ENCODE measurements at regions not wholly inside any gene's neighbourhood (a gene's known extent, or its start where the extent isn't known, plus 50 kb on each side); places are given as distances from the start of the nearest gene placed in this dataset.
A peak's percentile ranks its signal among the peaks of the same experiment; 100 is the strongest.
"Not testable (repeated sequence)": the region's sequence is repeated elsewhere in the genome, so short reads cannot be mapped to it uniquely, and the experiment has no call there.

DNA sequence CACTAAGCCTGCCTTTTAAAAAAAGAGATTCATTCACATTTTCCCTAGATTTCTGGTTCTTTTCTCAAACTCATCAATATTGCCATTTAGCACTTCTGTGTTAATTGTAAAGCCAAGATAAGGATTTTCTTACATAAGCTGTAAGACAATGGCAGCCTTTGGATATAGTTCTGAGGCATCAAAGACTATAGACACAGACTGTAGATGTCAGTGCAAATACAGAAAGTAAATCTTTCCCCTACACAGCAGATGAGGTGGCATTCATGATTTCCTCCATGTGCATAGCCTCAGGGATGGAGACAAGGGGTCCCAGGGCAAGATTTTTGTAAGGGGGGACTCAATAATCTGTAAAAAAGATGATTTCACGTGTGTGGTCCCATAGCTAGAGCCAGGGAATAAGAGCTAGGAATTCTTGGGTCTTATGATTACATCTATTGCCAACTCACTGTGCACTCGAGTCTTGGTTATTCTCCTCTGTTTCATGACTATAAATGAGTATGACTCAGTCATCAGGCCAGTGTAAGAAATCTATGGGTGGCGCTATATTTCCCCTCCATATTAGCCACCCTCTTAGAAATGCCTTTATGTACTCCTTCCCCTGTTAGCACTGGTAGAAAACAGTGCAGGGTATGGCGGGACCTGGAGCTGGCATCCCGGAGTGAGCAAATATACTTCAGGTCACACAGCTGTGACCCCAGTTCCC lies 207.5 kb downstream of the EXOC5 start:
- no peak for DNase-seq

DNA sequence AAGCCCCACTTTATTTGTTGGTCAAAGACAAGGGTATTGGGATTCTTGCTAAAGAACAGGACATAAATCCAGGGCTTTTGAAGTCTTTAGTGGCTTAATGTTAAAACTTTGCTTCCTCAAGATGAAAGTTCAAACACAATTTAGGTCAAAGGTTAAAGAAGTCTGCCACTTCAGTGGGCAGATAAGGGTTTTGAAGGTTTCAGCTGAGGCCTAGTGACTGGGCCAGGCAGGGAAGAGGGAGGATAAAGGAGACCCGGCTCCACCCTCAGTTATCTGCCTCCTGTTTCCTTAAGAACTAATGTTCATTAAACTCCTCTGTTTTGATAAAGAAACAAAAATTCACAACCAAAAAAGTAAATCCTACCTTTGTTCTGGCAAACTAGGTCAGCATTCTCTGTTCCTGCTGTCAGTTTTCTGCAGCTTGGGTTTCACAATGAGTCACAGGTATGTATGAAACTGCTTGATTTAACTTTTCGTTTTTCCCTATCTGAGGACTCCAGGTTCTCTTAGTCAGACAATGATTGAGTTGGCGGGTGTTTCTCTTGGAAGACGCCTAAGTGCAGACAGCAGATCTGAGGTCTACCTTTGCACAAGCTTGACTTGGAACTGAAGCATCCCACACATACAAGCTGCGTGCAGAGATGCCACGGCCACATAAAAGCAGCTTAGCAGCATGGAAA lies 208.3 kb downstream of the EXOC5 start:
- no peak for DNase-seq

DNA sequence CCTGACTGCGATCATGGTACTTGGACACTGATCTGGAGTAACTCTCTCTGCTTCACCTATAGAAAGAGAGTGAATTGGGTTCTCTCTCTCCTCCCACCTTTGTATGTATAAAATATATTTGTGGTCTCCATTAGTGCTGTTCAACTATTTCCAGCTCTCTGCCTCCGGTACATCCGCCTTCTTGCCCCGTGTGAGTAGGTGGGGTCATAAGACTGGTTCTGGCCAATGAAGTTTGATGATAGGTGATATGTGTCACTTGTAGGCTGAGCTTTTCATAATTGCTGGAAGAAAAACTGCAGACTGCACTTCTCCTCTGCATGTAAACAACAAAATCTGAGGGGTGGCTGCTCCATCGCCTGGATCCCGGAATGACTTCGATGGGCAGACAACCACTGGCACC lies 210.4 kb downstream of the EXOC5 start:
- no peak for DNase-seq

DNA sequence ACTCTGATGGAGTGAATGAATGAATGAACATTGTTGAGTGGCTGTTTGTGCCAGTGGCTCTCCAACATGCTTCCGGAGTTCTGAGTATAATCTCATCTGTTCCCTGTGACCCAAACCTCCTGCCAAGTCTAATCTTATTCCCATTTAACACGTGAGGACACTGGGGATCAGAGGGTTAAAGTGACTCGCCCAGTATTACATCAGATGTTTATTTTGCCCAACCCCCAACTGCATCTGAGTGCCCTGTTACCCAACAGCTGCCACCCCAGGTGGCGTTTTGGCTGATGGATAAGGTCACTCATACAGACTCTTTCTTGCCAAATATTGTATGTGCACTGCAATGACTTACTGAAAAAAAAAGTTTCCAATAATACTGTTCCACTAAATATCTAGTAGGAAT lies 210.9 kb downstream of the EXOC5 start:
- DNase-seq, result peak; percentile 88

DNA sequence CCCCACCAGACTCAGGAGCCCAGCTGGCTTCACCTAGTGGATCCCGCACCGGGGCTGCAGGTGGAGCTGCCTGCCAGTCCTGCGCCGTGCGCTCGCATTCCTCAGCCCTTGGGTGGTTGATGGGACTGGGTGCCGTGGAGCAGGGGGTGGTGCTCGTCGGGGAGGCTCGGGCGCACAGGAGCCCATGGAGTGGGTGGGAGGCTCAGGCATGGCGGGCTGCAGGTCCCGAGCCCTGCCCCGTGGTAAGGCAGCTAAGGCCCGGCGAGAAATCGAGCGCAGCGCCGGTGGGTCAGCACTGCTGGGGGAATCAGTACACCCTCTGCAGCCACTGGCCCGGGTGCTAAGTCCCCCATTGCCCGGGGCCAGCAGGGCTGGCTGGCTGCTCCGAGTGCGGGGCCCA lies 212.2 kb downstream of the EXOC5 start:
- not testable (repeated sequence) for DNase-seq

DNA sequence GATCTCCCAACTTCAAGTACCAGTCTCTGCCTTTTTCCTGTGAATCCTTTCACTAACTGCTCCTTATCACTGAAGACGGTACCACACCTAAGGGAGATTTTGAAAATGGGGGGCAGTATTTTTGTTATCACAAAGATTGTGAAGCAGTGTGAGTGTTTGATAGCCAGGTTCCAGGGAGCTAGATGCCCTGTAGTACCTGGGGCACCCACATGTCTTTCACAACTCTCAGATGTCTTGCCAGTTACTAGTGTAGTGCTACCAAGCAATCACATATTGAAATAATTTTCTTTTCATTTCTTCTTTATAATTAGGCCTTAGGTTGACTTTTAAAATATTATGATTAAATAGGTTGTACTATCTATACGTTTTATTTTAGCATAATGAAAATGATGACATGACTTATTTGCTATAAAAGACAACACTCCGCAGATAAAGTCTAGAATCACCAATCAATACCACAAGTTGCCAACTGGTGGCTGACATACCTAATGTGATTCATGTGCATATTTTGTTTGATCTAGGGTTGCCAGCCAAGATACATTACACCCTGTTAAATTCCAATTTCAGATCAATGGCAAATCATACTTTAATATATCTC lies 215.9 kb downstream of the EXOC5 start:
- DNase-seq, result no peak

DNA sequence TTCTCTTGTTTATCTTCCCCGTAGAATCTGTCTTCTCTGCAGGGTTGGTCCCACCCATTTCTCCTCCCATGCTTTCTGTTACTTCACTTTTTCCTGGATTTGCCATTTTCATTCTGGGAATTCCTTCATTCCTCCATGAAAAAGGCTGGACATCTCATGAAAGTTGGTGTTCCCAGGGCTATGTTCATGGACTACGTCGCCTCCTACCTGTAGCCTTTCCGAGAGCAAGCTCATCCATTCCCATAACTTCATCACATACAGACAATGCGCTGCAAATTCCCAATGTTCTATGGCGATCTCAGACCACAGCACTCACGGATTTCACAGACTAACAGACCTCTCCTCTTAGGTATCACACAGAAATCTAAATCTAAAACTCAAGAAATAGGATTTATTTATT lies 217.1 kb downstream of the EXOC5 start:
- DNase-seq, result no peak

DNA sequence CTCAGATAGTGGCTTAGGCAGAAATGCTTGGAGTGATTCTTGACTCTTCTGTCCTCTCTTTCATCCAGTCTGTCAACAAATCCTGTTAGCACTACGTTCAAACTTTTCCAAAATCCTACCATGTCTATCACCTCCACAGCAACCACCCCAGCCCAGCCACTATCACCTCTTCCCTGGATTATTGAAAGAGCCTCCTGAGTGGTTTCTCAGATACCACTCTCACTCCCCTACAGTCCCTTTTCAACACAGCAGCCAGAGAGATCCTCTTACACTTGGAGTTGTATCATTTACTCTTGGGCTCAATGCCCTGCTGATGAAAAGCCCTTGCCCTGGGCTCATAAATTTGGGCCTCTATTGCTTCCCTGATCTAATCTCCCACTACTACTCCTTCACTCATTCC lies 218.9 kb downstream of the EXOC5 start:
- DNase-seq, result no peak

DNA sequence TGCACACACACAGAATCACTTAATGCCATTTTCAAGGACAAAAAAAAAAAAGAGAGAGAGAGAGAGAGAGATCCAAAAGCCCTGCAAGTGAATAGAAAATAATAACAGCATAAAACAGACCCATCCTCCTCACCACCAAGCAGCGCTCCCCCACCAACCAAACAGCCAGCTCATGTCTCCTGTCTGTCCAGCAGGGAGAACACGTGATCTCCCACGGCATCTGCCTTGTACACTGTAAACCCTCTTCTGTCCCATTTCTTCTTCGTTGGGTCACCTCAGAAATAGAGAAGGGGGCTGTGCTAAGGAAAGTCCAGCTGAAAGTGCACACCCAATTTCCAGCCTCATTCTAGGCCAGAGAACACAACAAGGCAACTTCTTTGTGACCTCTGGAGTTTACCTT lies 222.5 kb downstream of the EXOC5 start:
- DNase-seq, result no peak

DNA sequence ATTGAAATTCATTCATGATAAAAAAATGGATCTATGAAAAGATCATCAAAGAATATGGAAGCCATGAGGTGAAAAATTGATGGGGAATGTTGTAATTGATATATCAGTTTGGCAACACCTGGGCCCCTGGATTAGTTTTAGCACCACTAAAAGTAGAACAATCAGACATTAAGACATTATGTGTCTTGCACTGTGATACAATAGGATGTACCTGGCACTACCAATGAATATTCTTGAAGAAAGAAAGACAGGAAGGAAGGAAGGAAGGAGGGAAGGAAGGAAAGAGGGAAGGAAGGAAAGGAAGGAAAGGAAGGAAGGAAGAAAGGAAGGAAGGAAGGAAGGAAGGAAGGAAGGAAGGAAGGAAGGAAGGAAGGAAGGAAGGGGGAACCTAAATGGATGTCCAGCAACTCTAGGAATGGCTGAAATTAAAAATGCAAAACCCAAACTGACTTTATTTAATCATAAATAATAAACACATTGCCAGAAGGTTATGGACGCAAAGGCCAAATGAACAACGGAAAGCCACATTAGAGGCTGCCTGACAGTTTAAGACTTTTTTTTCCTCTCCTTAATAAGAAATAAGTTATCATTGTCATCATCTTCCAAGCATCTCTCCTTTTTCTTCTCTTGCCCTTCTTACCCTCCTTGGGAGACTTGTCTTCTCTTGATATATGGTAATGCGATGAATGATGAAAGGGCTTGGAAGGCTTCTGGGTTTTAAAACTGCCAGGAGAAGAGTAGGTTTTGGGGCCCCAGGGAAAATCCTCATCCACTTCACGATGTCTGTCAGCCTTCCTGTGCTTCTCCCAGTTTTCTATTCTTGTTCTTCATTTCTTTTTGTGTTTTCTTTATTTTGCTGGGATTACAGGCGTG lies 224.4 kb downstream of the EXOC5 start:
- DNase-seq, result not testable (repeated sequence)

DNA sequence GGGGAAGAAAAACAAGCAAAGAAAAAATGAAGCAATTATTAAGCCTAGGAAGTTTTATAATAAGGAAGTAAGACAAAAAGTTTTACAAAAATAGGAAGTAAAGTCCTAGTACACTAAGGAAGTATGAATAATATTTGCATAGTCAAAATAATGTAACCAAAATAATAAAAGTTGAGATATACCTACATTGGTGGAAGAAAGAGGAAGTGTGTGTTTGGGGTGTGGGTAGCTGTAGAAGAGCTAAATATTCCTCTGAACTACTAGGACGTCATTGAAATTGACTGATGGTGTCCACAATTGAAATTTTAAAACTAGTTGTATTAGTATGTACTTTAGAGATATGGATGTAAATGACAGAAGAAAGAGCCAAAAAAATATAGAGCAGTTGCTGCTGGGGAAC lies 228.4 kb upstream of the OTX2 start:
- no peak for DNase-seq

DNA sequence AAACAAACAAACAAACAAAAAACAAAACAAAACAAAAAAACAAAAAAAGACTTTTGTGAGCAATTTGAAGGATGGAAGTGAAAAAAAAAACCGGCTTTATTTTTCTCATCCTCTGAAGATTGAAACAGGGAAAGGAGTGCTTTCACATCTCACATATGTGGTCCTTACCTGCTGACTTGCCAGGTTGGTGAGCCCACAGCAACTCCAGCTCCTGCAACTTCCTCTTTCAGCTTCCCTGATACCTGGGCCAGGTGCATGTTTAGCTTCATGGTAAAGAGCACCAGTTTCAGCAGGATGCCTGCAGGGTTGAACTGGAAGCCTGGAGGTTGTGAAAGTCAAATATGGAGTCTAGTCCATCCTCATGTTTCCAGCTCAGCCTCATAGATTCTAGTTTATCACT lies 221.2 kb upstream of the OTX2 start:
- no peak for DNase-seq

DNA sequence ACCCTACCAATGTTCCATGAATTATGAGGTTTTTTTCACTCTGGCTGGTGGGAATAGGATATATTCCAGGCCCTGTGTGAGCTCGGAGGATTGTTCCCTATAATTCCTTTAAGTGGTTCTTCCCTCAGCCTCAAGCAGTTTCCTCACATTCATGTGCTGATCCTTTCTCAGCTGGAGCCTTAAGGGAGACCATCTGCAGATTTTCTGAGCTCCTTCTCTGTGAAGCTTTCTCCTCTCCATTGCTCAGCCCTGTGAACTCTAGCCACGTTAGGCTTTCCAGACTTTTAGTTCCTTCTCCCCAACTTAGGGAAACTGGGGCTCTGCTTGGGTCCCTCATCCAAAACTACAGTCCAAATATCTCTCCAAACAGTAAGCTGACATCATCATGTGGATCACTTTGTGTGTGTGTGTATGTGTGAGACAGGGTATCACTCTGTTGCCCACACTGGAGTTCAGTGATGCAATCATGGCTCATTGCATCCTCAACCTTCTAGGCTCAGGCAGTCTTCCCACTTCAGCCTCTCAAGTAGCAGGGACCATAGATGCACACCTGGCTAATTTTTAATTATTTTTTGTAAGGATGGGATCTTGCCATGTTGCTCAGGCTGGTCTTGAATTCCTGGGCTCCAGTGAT lies 219.5 kb upstream of the OTX2 start:
- DNase-seq, result no peak

DNA sequence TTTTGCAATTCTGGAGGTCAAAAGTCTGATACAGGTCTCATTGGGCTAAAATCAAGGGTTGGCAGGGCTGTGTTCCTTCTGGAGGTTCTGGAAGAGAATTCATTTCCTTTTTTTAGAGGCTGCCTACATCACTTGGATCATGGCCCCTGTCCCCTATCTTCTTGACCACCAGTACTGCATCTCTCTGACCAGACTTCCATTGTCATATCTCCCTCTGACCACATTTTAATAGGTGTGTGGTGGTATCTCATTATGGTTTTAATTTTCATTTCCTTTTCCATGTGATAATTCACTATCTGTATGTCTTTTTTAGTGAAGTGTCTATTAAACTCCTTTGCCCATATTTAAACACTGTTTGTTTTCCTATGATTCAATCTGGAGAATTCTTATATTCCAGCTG lies 215.2 kb upstream of the OTX2 start:
- no peak for DNase-seq

DNA sequence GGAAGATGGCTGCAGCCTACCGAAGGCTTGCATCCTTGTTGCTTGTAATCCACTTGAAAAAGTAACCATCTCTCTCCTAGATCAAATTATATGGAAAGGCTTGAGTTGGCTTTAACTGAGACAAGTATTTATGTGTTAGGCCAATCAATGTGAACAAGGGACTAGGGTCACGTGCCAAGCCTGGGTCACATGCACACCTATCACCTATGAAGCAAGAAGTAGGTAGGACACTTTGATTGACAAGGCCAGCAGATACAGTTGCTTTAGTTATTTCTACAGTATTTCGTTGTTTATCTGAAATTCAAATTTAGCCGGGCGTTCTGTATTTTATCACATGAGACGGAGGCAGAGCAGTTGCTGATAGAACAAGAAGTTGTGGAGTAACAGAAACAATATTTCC lies 212.3 kb upstream of the OTX2 start:
- no peak for DNase-seq

DNA sequence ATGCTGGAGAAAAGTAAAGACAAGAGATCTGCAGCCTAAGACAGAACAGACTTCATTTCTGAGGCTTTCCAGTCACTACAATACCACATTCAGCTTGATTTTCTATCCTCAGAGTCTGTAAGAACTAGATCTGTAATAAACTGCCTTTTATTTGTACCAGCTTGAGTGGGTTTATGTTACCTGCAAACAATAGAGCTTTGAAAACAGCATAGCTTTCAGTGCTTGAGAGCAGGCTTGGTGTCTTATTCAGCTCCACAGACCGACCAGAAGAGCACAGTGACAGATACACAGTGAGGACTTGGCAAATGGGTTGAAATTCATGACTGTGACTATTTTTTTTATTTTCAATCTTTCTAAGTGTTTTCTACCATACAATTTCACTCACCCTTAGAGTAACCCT lies 207.8 kb upstream of the OTX2 start:
- DNase-seq, result no peak

DNA sequence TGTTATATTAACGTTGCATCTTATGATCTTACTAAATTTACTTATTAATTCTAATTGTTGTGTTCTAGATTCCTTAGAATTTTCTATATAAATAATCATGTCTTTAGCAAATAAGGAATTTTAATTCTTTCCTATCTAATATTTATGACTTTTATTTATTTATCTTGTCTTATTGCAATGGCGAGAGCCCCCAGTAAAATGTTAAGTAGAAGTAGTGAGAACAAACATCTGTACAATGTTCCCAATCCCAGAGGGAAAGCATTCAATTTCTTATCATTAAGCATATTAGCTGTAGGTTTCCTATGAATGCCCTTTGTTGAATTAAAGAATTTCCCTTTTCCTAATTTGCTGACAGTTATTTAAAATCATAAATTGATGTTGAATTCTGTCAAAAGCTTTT lies 203.7 kb upstream of the OTX2 start:
- DNase-seq, result no peak

DNA sequence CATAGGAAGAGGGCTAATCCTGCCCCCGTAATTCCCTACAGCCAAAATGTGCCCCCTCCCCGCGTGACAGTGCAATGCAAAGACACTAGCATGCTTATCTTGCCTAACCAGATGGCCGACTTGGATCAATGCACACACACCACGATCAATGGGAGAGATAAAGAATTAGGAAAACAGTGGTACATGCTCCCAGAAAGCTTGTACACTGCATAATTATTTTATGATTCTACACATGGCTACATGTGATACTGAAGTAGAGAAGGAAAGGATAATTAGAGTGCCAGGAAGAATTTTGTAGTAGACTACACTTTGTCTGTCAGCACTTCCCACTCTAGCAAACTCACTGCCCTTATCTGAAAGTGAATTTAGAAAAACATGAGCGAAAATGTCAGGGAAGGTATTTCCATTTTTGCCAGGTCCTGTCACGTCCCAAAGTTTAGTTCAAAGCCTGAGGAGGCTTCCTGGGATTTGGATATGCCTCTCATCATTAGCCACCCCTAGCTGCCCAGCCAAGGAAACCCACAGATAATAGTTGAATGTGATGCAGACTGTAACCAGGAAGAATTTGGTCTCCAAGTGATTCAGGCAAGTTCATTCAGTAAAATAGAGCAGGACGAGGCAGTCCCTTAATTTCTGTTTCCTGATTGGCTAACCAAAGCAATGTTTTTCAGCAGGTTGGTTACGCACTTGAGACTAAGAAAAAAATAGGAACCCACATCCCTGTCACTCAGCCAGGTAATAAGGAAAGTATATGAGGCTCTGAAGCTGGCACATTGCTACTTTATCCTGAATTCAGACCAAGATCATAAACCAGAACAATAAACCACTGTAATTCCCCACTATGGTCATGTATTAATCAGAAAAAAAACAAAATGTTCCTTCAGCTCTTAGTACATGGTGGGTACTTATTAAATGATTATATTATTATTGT lies 199.6 kb upstream of the OTX2 start:
- DNase-seq, result no peak

DNA sequence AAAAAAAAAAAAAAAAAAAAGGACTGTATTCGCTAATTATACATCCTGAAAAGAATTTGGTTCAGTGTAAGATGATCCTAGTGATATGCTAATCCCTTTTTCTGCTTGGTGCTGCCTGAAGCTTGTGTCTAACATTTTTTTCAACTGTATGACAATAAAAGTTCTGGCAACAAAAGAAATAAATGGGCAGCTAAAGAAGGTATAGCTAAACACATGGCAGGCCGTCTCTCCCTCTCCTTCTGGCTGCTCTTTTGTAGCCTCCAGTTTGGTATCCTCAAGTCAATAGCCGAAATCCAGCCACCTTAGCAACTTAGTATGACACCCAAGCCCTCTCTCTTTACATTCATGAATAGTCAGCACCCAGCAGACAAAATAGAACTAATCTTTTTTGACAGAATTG lies 198.3 kb upstream of the OTX2 start:
- peak; percentile 25 for DNase-seq

DNA sequence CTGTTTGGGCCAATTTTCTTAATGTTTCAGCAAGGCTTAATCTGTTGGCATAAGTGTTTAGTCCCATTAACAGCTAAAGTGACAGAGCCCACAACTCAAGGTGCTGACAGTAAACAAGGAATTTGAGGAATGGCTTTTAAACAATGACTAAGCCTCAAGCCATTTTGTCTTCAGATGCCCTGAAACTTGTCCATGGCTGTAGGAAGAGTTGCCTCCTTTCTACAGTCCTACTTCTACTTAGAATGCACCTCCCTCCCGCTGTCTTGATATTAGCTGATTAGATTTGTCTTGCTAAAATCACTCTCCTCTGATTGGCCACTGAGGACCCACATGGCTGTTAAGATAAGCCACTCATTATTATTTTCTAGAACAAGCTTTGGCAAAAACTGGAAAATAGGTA lies 188.4 kb upstream of the OTX2 start:
- no peak for DNase-seq

DNA sequence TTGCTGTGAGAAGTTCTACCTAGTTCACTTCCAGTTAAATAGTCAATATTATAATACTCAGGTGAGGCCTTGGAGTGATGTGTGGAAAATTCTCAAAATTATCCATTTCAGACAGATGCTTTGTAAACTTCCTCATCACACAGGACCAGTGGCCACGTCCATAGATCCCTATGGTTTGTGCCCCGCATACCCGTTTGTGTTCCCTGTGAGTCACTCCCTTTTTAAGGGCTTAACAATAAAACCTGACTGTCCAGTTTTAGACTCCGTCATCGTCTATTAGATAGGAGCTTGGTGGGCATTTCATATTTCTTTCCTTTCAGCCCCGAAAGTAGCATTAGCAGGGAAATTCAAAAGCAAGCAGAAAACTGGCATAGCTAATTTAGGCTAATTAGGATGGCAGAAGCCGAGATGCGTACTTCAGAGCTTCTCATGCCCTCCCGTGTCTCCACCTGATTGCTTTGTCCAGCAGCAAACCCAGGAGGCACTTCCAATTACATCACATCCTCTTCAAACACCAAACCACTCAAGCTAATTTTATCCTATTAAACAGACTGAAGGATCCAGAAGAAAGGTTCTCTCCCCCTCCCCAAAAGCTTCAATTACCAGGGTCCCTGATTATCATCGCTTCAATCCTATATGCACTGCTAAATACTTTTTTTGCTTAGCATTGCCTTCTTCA lies 186.6 kb upstream of the OTX2 start:
- DNase-seq, result no peak

Measured in tongue (tissue), 1 donor.